IMR-90 (cell line): ENCODE measurements at regions not wholly inside any gene's neighbourhood (a gene's known extent, or its start where the extent isn't known, plus 50 kb on each side); places are given as distances from the start of the nearest gene placed in this dataset.

Source experiments
- ATAC-seq: fragments of 200-7000 bp; cut with Tn5 transposase; 2 replicates; pipeline ENCODE4 v1.9.1; 2020; ENCODE audit warnings: low read depth, mild to moderate bottlenecking, moderate library complexity
- BruUV-seq: library from RNA; stranded (reverse); fragments of 400-500 nt; replicated peaks from 2 replicates; lab custom pipeline; 2021; lab: Mats Ljungman, UMichigan
- CTCF ChIA-PET: fragments of 300-600 bp; formaldehyde crosslinking; extraction: SDS; loops from one replicate; lab custom pipeline; 2021; ENCODE audit warnings: antibody characterized with exemption; lab: Yijun Ruan, JAX
- POLR2A ChIA-PET: fragments of 300-600 bp; sonication (Branson Sonifier 250); formaldehyde crosslinking; loops from one replicate; lab custom pipeline; 2022; ENCODE audit warnings: antibody characterized with exemption; ENCODE audit not compliant: unreplicated experiment; lab: Charles Lee
- DNase-seq: peaks from one replicate; pipeline ENCODE4 v3.0.0; 2013
- H2AFZ ChIP-seq: replicated peaks from 2 replicates; pipeline ENCODE3; 2013; ENCODE audit warnings: low read length, mild to moderate bottlenecking; ENCODE audit not compliant: poor library complexity
- H2AK5ac ChIP-seq: 2 replicates; pipeline ENCODE4 v1.6.1; 2013; ENCODE audit warnings: low read depth, low read length, inconsistent platforms
- H2AK9ac ChIP-seq: replicated peaks from 2 replicates; pipeline ENCODE3; 2013; ENCODE audit warnings: mild to moderate bottlenecking, low read depth, low read length, moderate library complexity; ENCODE audit not compliant: poor library complexity
- H2BK120ac ChIP-seq: 2 replicates; pipeline ENCODE4 v1.6.1; 2013; ENCODE audit warnings: low read depth, low read length, inconsistent platforms
- H2BK15ac ChIP-seq: 3 replicates; pipeline ENCODE4 v1.6.1; 2013; ENCODE audit warnings: low read depth, low read length, inconsistent platforms
- H2BK20ac ChIP-seq: 2 replicates; pipeline ENCODE4 v1.6.1; 2013; ENCODE audit warnings: low read depth, mild to moderate bottlenecking, inconsistent platforms, low read length, moderate library complexity
- H2BK5ac ChIP-seq: 2 replicates; pipeline ENCODE4 v1.6.1; 2013; ENCODE audit warnings: mild to moderate bottlenecking, low read depth, low read length, inconsistent platforms; ENCODE audit not compliant: poor library complexity, severe bottlenecking
- H3K14ac ChIP-seq: replicated peaks from 2 replicates; pipeline ENCODE4 v1.6.1; 2013; ENCODE audit warnings: low read depth, low read length, inconsistent platforms
- H3K18ac ChIP-seq: 2 replicates; pipeline ENCODE4 v1.6.1; 2013; ENCODE audit warnings: low read depth, low read length, control low read depth
- H3K23ac ChIP-seq: 2 replicates; pipeline ENCODE4 v1.6.1; 2013; ENCODE audit warnings: low read depth, low read length, inconsistent platforms
- H3K27ac ChIP-seq: 2 replicates; pipeline ENCODE4 v1.5.1; 2013; ENCODE audit warnings: mild to moderate bottlenecking, control low read depth, low read length; ENCODE audit not compliant: insufficient read depth
- H3K27me3 ChIP-seq: 2 replicates; pipeline ENCODE4 v1.6.1; 2013; ENCODE audit warnings: low read length; ENCODE audit not compliant: control insufficient read depth, insufficient read depth
- H3K36me3 ChIP-seq: 2 replicates; pipeline ENCODE4 v1.6.1; 2013; ENCODE audit warnings: low read length, mixed read lengths; ENCODE audit not compliant: control insufficient read depth, insufficient read depth
- H3K4ac ChIP-seq: 2 replicates; pipeline ENCODE4 v1.6.1; 2013; ENCODE audit warnings: low read depth, low read length, inconsistent platforms
- H3K4me1 ChIP-seq: 2 replicates; pipeline ENCODE4 v1.6.1; 2013; ENCODE audit warnings: low read length, mixed read lengths; ENCODE audit not compliant: control insufficient read depth, insufficient read depth
- H3K4me2 ChIP-seq: 2 replicates; pipeline ENCODE4 v1.6.1; 2013; ENCODE audit warnings: low read depth, mild to moderate bottlenecking, control low read depth, low read length, moderate library complexity
- H3K4me3 ChIP-seq: 2 replicates; pipeline ENCODE4 v1.5.1; 2013; ENCODE audit warnings: low read depth, mild to moderate bottlenecking, control low read depth, low read length, moderate library complexity; ENCODE audit not compliant: insufficient read depth
- H3K56ac ChIP-seq: 2 replicates; pipeline ENCODE4 v1.6.1; 2013; ENCODE audit warnings: low read length, inconsistent platforms; ENCODE audit not compliant: insufficient read depth; ENCODE audit errors: extremely low read depth
- H3K79me1 ChIP-seq, 2 experiments: 2 replicates each; pipeline ENCODE4 v1.6.1; 2013; ENCODE audit warnings: low read length in 2 of 2, inconsistent platforms in 1 of 2, low read depth in 1 of 2
- H3K9ac ChIP-seq: 2 replicates; pipeline ENCODE4 v1.6.1; 2013; ENCODE audit warnings: low read depth, low read length, control low read depth
- H3K9me1 ChIP-seq: 2 replicates; pipeline ENCODE4 v1.6.1; 2013; ENCODE audit warnings: low read length, inconsistent platforms; ENCODE audit not compliant: insufficient read depth
- H3K9me3 ChIP-seq: 2 replicates; pipeline ENCODE4 v1.6.1; 2013; ENCODE audit warnings: low read length; ENCODE audit not compliant: control insufficient read depth, insufficient read depth
- H4K20me1 ChIP-seq: 2 replicates; pipeline ENCODE4 v1.6.1; 2013; ENCODE audit warnings: low read length, inconsistent platforms; ENCODE audit not compliant: insufficient read depth
- H4K5ac ChIP-seq: 2 replicates; pipeline ENCODE4 v1.6.1; 2013; ENCODE audit warnings: mild to moderate bottlenecking, low read depth, low read length, control low read depth
- H4K8ac ChIP-seq, 2 experiments: 2 replicates each; pipeline ENCODE4 v1.6.1; 2013; ENCODE audit warnings: low read depth in 2 of 2, low read length in 2 of 2, control low read depth in 1 of 2, inconsistent platforms in 1 of 2
- H4K91ac ChIP-seq: 2 replicates; pipeline ENCODE4 v1.6.1; 2013; ENCODE audit warnings: low read depth, low read length, inconsistent platforms; ENCODE audit not compliant: insufficient read depth
- BHLHE40 ChIP-seq: fragments of 150-350 bp; IDR thresholded peaks from 2 replicates; pipeline ENCODE4 v1.6.1; 2016; ENCODE audit warnings: mild to moderate bottlenecking, low read depth, low read length
- CEBPB ChIP-seq: IDR thresholded peaks from 2 replicates; pipeline ENCODE4 v1.6.1; 2012; ENCODE audit warnings: low read depth, low read length, improper control_type of control experiment
- CHD1 ChIP-seq: IDR thresholded peaks from 2 replicates; pipeline ENCODE4 v1.6.1; 2012; ENCODE audit warnings: low read depth, low read length, improper control_type of control experiment
- ELK1 ChIP-seq: fragments of 150-350 bp; IDR thresholded peaks from 2 replicates; pipeline ENCODE4 v1.6.1; 2016; ENCODE audit warnings: low read depth, mild to moderate bottlenecking, low read length, moderate library complexity, borderline replicate concordance
- FOS ChIP-seq: fragments of 150-350 bp; IDR thresholded peaks from 2 replicates; pipeline ENCODE4 v1.6.1; 2016; ENCODE audit warnings: low read depth, low read length
- MAFK ChIP-seq: IDR thresholded peaks from 2 replicates; pipeline ENCODE4 v1.6.1; 2012; ENCODE audit warnings: low read depth, low read length, improper control_type of control experiment
- MAZ ChIP-seq: IDR thresholded peaks from 2 replicates; pipeline ENCODE4 v1.6.1; 2012; ENCODE audit warnings: low read depth, mild to moderate bottlenecking, low read length, improper control_type of control experiment, moderate library complexity, borderline replicate concordance
- MXI1 ChIP-seq: IDR thresholded peaks from 2 replicates; pipeline ENCODE4 v1.6.1; 2012; ENCODE audit warnings: low read depth, mild to moderate bottlenecking, low read length, moderate library complexity, borderline replicate concordance
- NFE2L2 ChIP-seq: fragments of 150-350 bp; IDR thresholded peaks from 2 replicates; pipeline ENCODE4 v1.6.1; 2016; ENCODE audit warnings: low read depth, mild to moderate bottlenecking, low read length
- POLR2A ChIP-seq: IDR thresholded peaks from 2 replicates; pipeline ENCODE4 v1.6.1; 2012; ENCODE audit warnings: mild to moderate bottlenecking, low read depth, low read length
- RAD21 ChIP-seq: IDR thresholded peaks from 2 replicates; pipeline ENCODE4 v1.6.1; 2012; ENCODE audit warnings: low read length, improper control_type of control experiment
- RCOR1 ChIP-seq: IDR thresholded peaks from 2 replicates; pipeline ENCODE4 v1.6.1; 2012; ENCODE audit warnings: mild to moderate bottlenecking, low read length, improper control_type of control experiment; ENCODE audit not compliant: insufficient replicate concordance
- RFX5 ChIP-seq: IDR thresholded peaks from 2 replicates; pipeline ENCODE4 v1.8.0; 2012; ENCODE audit warnings: low read depth, mild to moderate bottlenecking, low read length, moderate library complexity
- SMC3 ChIP-seq: fragments of 150-350 bp; IDR thresholded peaks from 2 replicates; pipeline ENCODE4 v1.6.1; 2016; ENCODE audit warnings: low read depth, mild to moderate bottlenecking, antibody characterized with exemption, low read length, moderate library complexity
- WGBS, 2 experiments: methylation state at CpG; one replicate each; pipeline versions ENCODE4 v1.1.5 to v1.1.7; 2013; ENCODE audit warnings: missing lambda C conversion rate in 2 of 2; ENCODE audit not compliant: insufficient read length in 1 of 2; ENCODE audit errors: extremely low coverage in 2 of 2; 5-methylcytosine and 5-hydroxymethylcytosine counted together
- dilution Hi-C: fragments of 300-500 bp; cut with HindIII; formaldehyde crosslinking; loops from one replicate; pipeline ENCODE4 v1.14.3; 2018; ENCODE audit warnings: low sequenced_read_pairs; ENCODE audit not compliant: unreplicated experiment
- in situ Hi-C: fragments of 300-500 bp; cut with MboI; formaldehyde crosslinking; loops from 3 replicates; pipeline ENCODE4 v1.14.3; 2019; ENCODE audit warnings: low sequenced_read_pairs, inconsistent platforms, mixed read lengths
- intact Hi-C: fragments of 100-400 bp; cut with micrococcal nuclease; formaldehyde crosslinking; loops from 2 replicates; pipeline ENCODE4 v1.10.0; 2022
- TF ChIP-seq, protein P1 (sequence below): conservative IDR thresholded peaks from 2 replicates; pipeline ENCODE4 v1.5.1; 2012; ENCODE audit warnings: mild to moderate bottlenecking, low read depth, low read length, improper control_type of control experiment
- TF ChIP-seq, protein P2 (sequence below): fragments of 150-350 bp; IDR thresholded peaks from 2 replicates; pipeline ENCODE4 v1.6.1; 2017; ENCODE audit warnings: mild to moderate bottlenecking, antibody characterized with exemption, low read length, low read depth

GRCh38 chr21:33157303-33157702 lies 72.4 kb upstream of the IFNAR2 start:
- no peak overlapping the region for H4K5ac ChIP-seq
- H4K8ac ChIP-seq: no peak overlapping the region
- H2AFZ ChIP-seq: no peak overlapping the region
- H3K4me1 ChIP-seq: no peaks in the 10 kb centered on the region
- H3K4ac ChIP-seq: no peak overlapping the region
- TF ChIP-seq MAFK (no peak), MXI1 (no peak), CHD1 (no peak), ELK1 (no peak), POLR2A (no peak), RFX5 (no peak), RCOR1 (no peak), CEBPB (no peak), RAD21 (no peak), BHLHE40 (no peak), FOS (no peak), SMC3 (no peak), NFE2L2 (no peak), MAZ (no peak)
- TF ChIP-seq, protein P1, sequence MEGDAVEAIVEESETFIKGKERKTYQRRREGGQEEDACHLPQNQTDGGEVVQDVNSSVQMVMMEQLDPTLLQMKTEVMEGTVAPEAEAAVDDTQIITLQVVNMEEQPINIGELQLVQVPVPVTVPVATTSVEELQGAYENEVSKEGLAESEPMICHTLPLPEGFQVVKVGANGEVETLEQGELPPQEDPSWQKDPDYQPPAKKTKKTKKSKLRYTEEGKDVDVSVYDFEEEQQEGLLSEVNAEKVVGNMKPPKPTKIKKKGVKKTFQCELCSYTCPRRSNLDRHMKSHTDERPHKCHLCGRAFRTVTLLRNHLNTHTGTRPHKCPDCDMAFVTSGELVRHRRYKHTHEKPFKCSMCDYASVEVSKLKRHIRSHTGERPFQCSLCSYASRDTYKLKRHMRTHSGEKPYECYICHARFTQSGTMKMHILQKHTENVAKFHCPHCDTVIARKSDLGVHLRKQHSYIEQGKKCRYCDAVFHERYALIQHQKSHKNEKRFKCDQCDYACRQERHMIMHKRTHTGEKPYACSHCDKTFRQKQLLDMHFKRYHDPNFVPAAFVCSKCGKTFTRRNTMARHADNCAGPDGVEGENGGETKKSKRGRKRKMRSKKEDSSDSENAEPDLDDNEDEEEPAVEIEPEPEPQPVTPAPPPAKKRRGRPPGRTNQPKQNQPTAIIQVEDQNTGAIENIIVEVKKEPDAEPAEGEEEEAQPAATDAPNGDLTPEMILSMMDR: no peak
- TF ChIP-seq, protein P2, sequence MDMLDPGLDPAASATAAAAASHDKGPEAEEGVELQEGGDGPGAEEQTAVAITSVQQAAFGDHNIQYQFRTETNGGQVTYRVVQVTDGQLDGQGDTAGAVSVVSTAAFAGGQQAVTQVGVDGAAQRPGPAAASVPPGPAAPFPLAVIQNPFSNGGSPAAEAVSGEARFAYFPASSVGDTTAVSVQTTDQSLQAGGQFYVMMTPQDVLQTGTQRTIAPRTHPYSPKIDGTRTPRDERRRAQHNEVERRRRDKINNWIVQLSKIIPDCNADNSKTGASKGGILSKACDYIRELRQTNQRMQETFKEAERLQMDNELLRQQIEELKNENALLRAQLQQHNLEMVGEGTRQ: no peak
- no peak overlapping the region for H2BK15ac ChIP-seq
- DNase-seq: no peak
- whole genome bisulfite sequencing, 2 experiments: no CpG with 5 or more reads among the region's 3 CpGs
- H2AK5ac ChIP-seq: no peak overlapping the region
- H4K91ac ChIP-seq: no peak overlapping the region
- no peak overlapping the region for H3K23ac ChIP-seq
- H3K9ac ChIP-seq: no peak overlapping the region
- no peaks in the 10 kb centered on the region for H3K79me1 ChIP-seq
- H3K18ac ChIP-seq: no peak overlapping the region
- H2BK120ac ChIP-seq: no peak overlapping the region
- H3K9me1 ChIP-seq: no peaks in the 10 kb centered on the region
- no peak overlapping the region for H3K4me3 ChIP-seq
- no peak overlapping the region for H2AK9ac ChIP-seq
- in situ Hi-C loops (no loop called here), intact Hi-C loops (no loop called here), dilution Hi-C loops (no loop called here)
- ATAC-seq: peak; percentile 40; the same call in 1 of the 2 replicates
- H2BK20ac ChIP-seq: no peak overlapping the region
- H3K4me2 ChIP-seq: no peak overlapping the region
- no peaks in the 10 kb centered on the region for H4K20me1 ChIP-seq
- H3K14ac ChIP-seq: no peak overlapping the region
- BruUV-seq: no TSS peak
- H2BK5ac ChIP-seq: no peak overlapping the region
- H3K9me3 ChIP-seq: no peaks in the 10 kb centered on the region
- POLR2A ChIA-PET: no interaction called here
- no peaks in the 10 kb centered on the region for H3K36me3 ChIP-seq
- no peak overlapping the region for H3K27ac ChIP-seq
- peaks cover 18% of the 10 kb centered on the region for H3K27me3 ChIP-seq
- CTCF ChIA-PET: interaction anchor here (0.8 kb wide), 1 partner anchor 30 kb away, joined by 3 read pairs; no protein-coding TSS in a partner anchor
- H3K56ac ChIP-seq: no peak overlapping the region
